ENCODE measurements at regions not wholly inside any gene's neighbourhood (a gene's known extent, or its start where the extent isn't known, plus 50 kb on each side); places are given as distances from the start of the nearest gene placed in this dataset.

- no peak for DNase-seq (ENCODE audit: low read depth)
These were observed 257.1 kb downstream of the ADAMTS20 start for GRCh38 chr12:43294916-43295315.

GRCh38 chr12:43294147-43294546 lies 257.9 kb downstream of the ADAMTS20 start:
- DNase-seq (ENCODE audit: low read depth), result no peak

- DNase-seq (ENCODE audit: low read depth), result no peak
These were observed 258.6 kb downstream of the ADAMTS20 start for GRCh38 chr12:43293396-43293795.

- DNase-seq (ENCODE audit: low read depth), result no peak
These were observed 259.3 kb downstream of the ADAMTS20 start for GRCh38 chr12:43292699-43293098.

- no peak for DNase-seq (ENCODE audit: low read depth)
These were observed 260.5 kb downstream of the ADAMTS20 start for GRCh38 chr12:43291516-43291915.

- no peak for DNase-seq (ENCODE audit: low read depth)
These were observed 261.2 kb downstream of the ADAMTS20 start for GRCh38 chr12:43290836-43291235.

- DNase-seq (ENCODE audit: low read depth), result no peak
These were observed 262.6 kb downstream of the ADAMTS20 start for GRCh38 chr12:43289426-43289801.

GRCh38 chr12:43288671-43289425 lies 263.2 kb downstream of the ADAMTS20 start:
- DNase-seq (ENCODE audit: low read depth), result no peak

GRCh38 chr12:43287706-43288383 lies 264.2 kb downstream of the ADAMTS20 start:
- DNase-seq (ENCODE audit: low read depth), result no peak

- DNase-seq (ENCODE audit: low read depth), result no peak
These were observed 265.0 kb downstream of the ADAMTS20 start for GRCh38 chr12:43286986-43287385.

GRCh38 chr12:43285159-43285598 lies 266.8 kb downstream of the ADAMTS20 start:
- DNase-seq (ENCODE audit: low read depth), result no peak

- DNase-seq (ENCODE audit: low read depth), result no peak
These were observed 267.4 kb downstream of the ADAMTS20 start for GRCh38 chr12:43284486-43285158.

GRCh38 chr12:43283206-43283605 lies 268.8 kb downstream of the ADAMTS20 start:
- no peak for DNase-seq (ENCODE audit: low read depth)

- no peak for DNase-seq (ENCODE audit: low read depth)
These were observed 269.9 kb downstream of the ADAMTS20 start for GRCh38 chr12:43282106-43282505.

- DNase-seq (ENCODE audit: low read depth), result no peak
These were observed 270.4 kb downstream of the ADAMTS20 start for GRCh38 chr12:43281563-43281962.

GRCh38 chr12:43278541-43278832 lies 273.5 kb downstream of the ADAMTS20 start:
- no peak for DNase-seq (ENCODE audit: low read depth)

- DNase-seq (ENCODE audit: low read depth), result no peak
These were observed 274.1 kb downstream of the ADAMTS20 start for GRCh38 chr12:43277651-43278540.

GRCh38 chr12:43273467-43273866 lies 278.5 kb downstream of the ADAMTS20 start:
- DNase-seq (ENCODE audit: low read depth), result no peak

- DNase-seq (ENCODE audit: low read depth), result no peak
These were observed 280.3 kb downstream of the ADAMTS20 start for GRCh38 chr12:43271659-43272058.

- DNase-seq (ENCODE audit: low read depth), result no peak
These were observed 284.2 kb downstream of the ADAMTS20 start for GRCh38 chr12:43267818-43268217.

- no peak for DNase-seq (ENCODE audit: low read depth)
These were observed 290.3 kb downstream of the ADAMTS20 start for GRCh38 chr12:43261701-43262100.

- no peak for DNase-seq (ENCODE audit: low read depth)
These were observed 296.4 kb downstream of the ADAMTS20 start for GRCh38 chr12:43255522-43256111.
